WTC11 (cell line): ENCODE measurements at regions not wholly inside any gene's neighbourhood (a gene's known extent, or its start where the extent isn't known, plus 50 kb on each side); places are given as distances from the start of the nearest gene placed in this dataset.

Experiments
- AFF4 ChIP-seq: sonication (generic); formaldehyde crosslinking; IDR thresholded peaks from 2 replicates; pipeline ENCODE4 v1.8.1; 2023; ENCODE audit warnings: mild to moderate bottlenecking, missing genetic modification reagents, borderline replicate concordance
- AR ChIP-seq: fragments of 250-450 bp; sonication (Bioruptor Pico); IDR thresholded peaks from 2 replicates; pipeline ENCODE4 v1.9.0; 2021; ENCODE audit warnings: mild to moderate bottlenecking
- ARID4B ChIP-seq: sonication (generic); formaldehyde crosslinking; IDR thresholded peaks from 2 replicates; pipeline ENCODE4 v1.8.0; 2023; ENCODE audit warnings: missing genetic modification reagents, mild to moderate bottlenecking, borderline replicate concordance
- CREB1 ChIP-seq: sonication (generic); formaldehyde crosslinking; IDR thresholded peaks from 2 replicates; pipeline ENCODE4 v1.8.0; 2023; ENCODE audit warnings: mild to moderate bottlenecking, missing genetic modification reagents
- FOXJ3 ChIP-seq: sonication (generic); formaldehyde crosslinking; IDR thresholded peaks from 2 replicates; pipeline ENCODE4 v1.9.0; 2021; ENCODE audit warnings: missing genetic modification reagents, mild to moderate bottlenecking, borderline replicate concordance
- JAZF1 ChIP-seq: fragments of 250-450 bp; sonication (Bioruptor Pico); IDR thresholded peaks from 2 replicates; pipeline ENCODE4 v1.9.0; 2021; ENCODE audit warnings: moderate library complexity, mild to moderate bottlenecking, inconsistent platforms
- MYBL2 ChIP-seq: sonication (generic); formaldehyde crosslinking; IDR thresholded peaks from 2 replicates; pipeline ENCODE4 v1.8.1; 2023; ENCODE audit warnings: mild to moderate bottlenecking, moderate library complexity, missing genetic modification reagents
- PREB ChIP-seq: sonication (generic); formaldehyde crosslinking; IDR thresholded peaks from 2 replicates; pipeline ENCODE4 v1.8.1; 2022; ENCODE audit warnings: mild to moderate bottlenecking, missing genetic modification reagents, moderate library complexity, borderline replicate concordance
- STAT6 ChIP-seq: sonication (generic); formaldehyde crosslinking; conservative IDR thresholded peaks from 2 replicates; pipeline ENCODE4 v1.8.1; 2023; ENCODE audit warnings: mild to moderate bottlenecking, low read depth, missing genetic modification reagents, moderate library complexity
- TP53 ChIP-seq: sonication (generic); formaldehyde crosslinking; IDR thresholded peaks from 2 replicates; pipeline ENCODE4 v1.8.1; 2023; ENCODE audit warnings: mild to moderate bottlenecking, missing genetic modification reagents
- ZNF263 ChIP-seq: sonication (generic); formaldehyde crosslinking; IDR thresholded peaks from 2 replicates; pipeline ENCODE4 v1.8.1; 2022; ENCODE audit warnings: low read depth, mild to moderate bottlenecking, moderate library complexity, missing genetic modification reagents
- ZNF281 ChIP-seq: sonication (generic); formaldehyde crosslinking; IDR thresholded peaks from 2 replicates; pipeline ENCODE4 v1.8.0; 2023; ENCODE audit warnings: mild to moderate bottlenecking, missing genetic modification reagents
- ZNF532 ChIP-seq: fragments of 250-450 bp; sonication (Bioruptor Pico); IDR thresholded peaks from 2 replicates; pipeline ENCODE4 v1.9.0; 2021; ENCODE audit warnings: mild to moderate bottlenecking, borderline replicate concordance

- TF ChIP-seq ARID4B (CRISPR knock-in tag), result no peak
- TF ChIP-seq MYBL2, result no peak
- TF ChIP-seq TP53 (CRISPR knock-in tag), result no peak
- TF ChIP-seq JAZF1, result no peak
- TF ChIP-seq ZNF281 (CRISPR knock-in tag), result no peak
- TF ChIP-seq PREB (CRISPR knock-in tag), result no peak
- TF ChIP-seq CREB1, result no peak
- no peak for TF ChIP-seq FOXJ3
- no peak for TF ChIP-seq ZNF263 (CRISPR knock-in tag)
- no peak for TF ChIP-seq ZNF532 (CRISPR knock-in tag)
- no peak for TF ChIP-seq AR (CRISPR knock-in tag)
- TF ChIP-seq STAT6 (CRISPR knock-in tag), result no peak
- TF ChIP-seq AFF4, result no peak
Measured at GRCh38 chr7:42832667-42833066, 79.2 kb downstream of the C7orf25 start (continued).
